OCI-LY7 (cell line): ENCODE measurements at regions not wholly inside any gene's neighbourhood (a gene's known extent, or its start where the extent isn't known, plus 50 kb on each side); places are given as distances from the start of the nearest gene placed in this dataset.

Experiments used
- EZH2phosphoT487 ChIP-seq: fragments of 200-600 bp; sonication (generic); IDR thresholded peaks from 2 replicates; pipeline ENCODE4 v1.6.1; 2018; ENCODE audit warnings: low read depth, borderline replicate concordance, mild to moderate bottlenecking, mixed run types, antibody characterized with exemption, low read length, moderate library complexity, mixed read lengths
- TF ChIP-seq, protein P1 (sequence below): fragments of 200-600 bp; sonication (generic); conservative IDR thresholded peaks from 2 replicates; pipeline ENCODE4 v1.5.1; 2014; ENCODE audit warnings: mild to moderate bottlenecking, antibody characterized with exemption, low read length, moderate library complexity, mixed read lengths

DNA sequence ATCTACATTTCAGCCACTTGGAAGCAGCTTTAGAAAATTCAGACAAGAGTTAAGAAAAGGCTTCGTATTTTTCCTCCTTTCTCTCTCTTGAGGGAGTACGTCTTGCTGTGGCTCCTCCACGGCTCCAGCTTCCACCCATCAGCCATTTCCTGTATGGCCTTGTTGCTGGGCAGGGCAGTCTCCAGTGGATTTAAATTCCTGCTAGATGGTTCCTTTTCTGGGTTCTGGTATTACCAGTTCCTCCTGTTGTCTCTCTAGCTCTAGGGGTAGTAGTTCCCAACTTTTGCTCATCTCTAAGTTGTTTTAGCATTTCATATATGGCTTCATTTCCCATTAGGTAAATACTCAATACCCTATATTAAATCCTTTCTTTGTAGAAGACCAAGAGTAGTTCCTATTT lies 1098.3 kb downstream of the ADGRL2 start:
- TF ChIP-seq, protein P1, sequence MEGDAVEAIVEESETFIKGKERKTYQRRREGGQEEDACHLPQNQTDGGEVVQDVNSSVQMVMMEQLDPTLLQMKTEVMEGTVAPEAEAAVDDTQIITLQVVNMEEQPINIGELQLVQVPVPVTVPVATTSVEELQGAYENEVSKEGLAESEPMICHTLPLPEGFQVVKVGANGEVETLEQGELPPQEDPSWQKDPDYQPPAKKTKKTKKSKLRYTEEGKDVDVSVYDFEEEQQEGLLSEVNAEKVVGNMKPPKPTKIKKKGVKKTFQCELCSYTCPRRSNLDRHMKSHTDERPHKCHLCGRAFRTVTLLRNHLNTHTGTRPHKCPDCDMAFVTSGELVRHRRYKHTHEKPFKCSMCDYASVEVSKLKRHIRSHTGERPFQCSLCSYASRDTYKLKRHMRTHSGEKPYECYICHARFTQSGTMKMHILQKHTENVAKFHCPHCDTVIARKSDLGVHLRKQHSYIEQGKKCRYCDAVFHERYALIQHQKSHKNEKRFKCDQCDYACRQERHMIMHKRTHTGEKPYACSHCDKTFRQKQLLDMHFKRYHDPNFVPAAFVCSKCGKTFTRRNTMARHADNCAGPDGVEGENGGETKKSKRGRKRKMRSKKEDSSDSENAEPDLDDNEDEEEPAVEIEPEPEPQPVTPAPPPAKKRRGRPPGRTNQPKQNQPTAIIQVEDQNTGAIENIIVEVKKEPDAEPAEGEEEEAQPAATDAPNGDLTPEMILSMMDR = no peak
- TF ChIP-seq EZH2phosphoT487 = no peak
